ENCODE measurements at regions not wholly inside any gene's neighbourhood (a gene's known extent, or its start where the extent isn't known, plus 50 kb on each side); places are given as distances from the start of the nearest gene placed in this dataset.

DNA sequence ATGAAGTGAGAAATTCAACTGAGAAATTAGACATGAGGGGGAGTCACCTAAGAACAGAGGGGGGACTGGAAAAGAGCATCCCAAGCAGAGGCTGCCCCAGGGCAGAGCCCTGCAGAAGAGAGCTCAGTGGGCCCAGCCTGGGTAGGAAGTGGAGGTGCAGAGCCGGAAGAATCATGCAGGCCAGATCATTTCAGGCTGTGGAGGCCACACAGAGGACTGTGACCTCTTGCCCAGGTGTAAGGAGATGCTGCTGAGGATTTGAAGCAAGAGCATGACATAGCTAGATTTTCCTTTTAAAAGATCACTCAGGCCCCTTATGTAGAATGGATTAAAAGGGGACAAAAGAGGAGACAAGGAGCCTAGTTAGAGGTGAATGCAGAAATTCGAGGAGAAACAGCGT is 63.9 kb upstream of the SPATA13 start:
- TF ChIP-seq, protein P1, sequence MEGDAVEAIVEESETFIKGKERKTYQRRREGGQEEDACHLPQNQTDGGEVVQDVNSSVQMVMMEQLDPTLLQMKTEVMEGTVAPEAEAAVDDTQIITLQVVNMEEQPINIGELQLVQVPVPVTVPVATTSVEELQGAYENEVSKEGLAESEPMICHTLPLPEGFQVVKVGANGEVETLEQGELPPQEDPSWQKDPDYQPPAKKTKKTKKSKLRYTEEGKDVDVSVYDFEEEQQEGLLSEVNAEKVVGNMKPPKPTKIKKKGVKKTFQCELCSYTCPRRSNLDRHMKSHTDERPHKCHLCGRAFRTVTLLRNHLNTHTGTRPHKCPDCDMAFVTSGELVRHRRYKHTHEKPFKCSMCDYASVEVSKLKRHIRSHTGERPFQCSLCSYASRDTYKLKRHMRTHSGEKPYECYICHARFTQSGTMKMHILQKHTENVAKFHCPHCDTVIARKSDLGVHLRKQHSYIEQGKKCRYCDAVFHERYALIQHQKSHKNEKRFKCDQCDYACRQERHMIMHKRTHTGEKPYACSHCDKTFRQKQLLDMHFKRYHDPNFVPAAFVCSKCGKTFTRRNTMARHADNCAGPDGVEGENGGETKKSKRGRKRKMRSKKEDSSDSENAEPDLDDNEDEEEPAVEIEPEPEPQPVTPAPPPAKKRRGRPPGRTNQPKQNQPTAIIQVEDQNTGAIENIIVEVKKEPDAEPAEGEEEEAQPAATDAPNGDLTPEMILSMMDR (IDR thresholded peaks at IDR 0.05; ENCODE audit: low read length): no peak
- TF ChIP-seq EZH2 (optimal IDR thresholded peaks at IDR 0.05; ENCODE audit: low read depth, low read length): no peak

Measured in MM.1S (cell line).